Central memory CD8-positive, alpha-beta T cell (primary cell): ENCODE measurements at regions not wholly inside any gene's neighbourhood (a gene's known extent, or its start where the extent isn't known, plus 50 kb on each side); places are given as distances from the start of the nearest gene placed in this dataset.

Source experiments
- ATAC-seq: fragments of 150-1000 bp; cut with Tn5 transposase; replicated peaks from 2 replicates; pipeline ENCODE4 v1.10.0; 2022; ENCODE audit warnings: mild to moderate bottlenecking, moderate FRiP score, moderate number of reproducible peaks; ENCODE audit not compliant: poor library complexity, severe bottlenecking; ENCODE audit errors: extremely low read depth
- DNase-seq, 2 donors: peaks; one replicate each; pipeline ENCODE4 v3.0.0; 2021; ENCODE audit warnings: low spot score in 2 of 2
- H3K27ac Mint-ChIP-seq: one replicate; pipeline ENCODE4 v1.8.0; 2022; ENCODE audit warnings: low read depth, mild to moderate bottlenecking, moderate library complexity, mixed read lengths
- H3K27me3 Mint-ChIP-seq: one replicate; pipeline ENCODE4 v1.8.0; 2022; ENCODE audit warnings: mixed read lengths
- H3K36me3 Mint-ChIP-seq: one replicate; pipeline ENCODE4 v1.8.0; 2022; ENCODE audit warnings: mild to moderate bottlenecking, moderate library complexity, mixed read lengths; ENCODE audit not compliant: insufficient read depth
- H3K4me1 Mint-ChIP-seq: one replicate; pipeline ENCODE4 v1.8.0; 2022; ENCODE audit warnings: mixed read lengths
- H3K4me3 Mint-ChIP-seq: one replicate; pipeline ENCODE4 v1.8.0; 2022; ENCODE audit warnings: mild to moderate bottlenecking, moderate library complexity, mixed read lengths
- H3K9me3 Mint-ChIP-seq: one replicate; pipeline ENCODE4 v1.8.0; 2022; ENCODE audit warnings: mixed read lengths

GRCh38 chr11:112481893-112482292 lies 221.2 kb upstream of the PLET1 start:
- Mint-ChIP-seq H3K4me3 (no peak overlapping the region), H3K4me1 (no peaks in the 10 kb centered on the region), H3K27me3 (peaks cover 20% of the 10 kb centered on the region), H3K36me3 (no peaks in the 10 kb centered on the region), H3K9me3 (no peaks in the 10 kb centered on the region), H3K27ac (no peak overlapping the region)
- DNase-seq: no peak
- no peak for ATAC-seq

GRCh38 chr11:112485280-112485679 lies 224.6 kb upstream of the PLET1 start:
- Mint-ChIP-seq H3K4me1 (no peaks in the 10 kb centered on the region), H3K4me3 (no peak overlapping the region), H3K27ac (no peak overlapping the region), H3K36me3 (no peaks in the 10 kb centered on the region), H3K27me3 (peaks cover 44% of the 10 kb centered on the region), H3K9me3 (no peaks in the 10 kb centered on the region)
- DNase-seq (no peak), ATAC-seq (no peak)

- DNase-seq (no peak), ATAC-seq (no peak)
- Mint-ChIP-seq H3K27me3 (peaks cover 34% of the 10 kb centered on the region), H3K36me3 (no peaks in the 10 kb centered on the region), H3K4me3 (no peak overlapping the region), H3K27ac (no peak overlapping the region), H3K4me1 (no peaks in the 10 kb centered on the region), H3K9me3 (no peaks in the 10 kb centered on the region)
These were observed 237.2 kb upstream of the PLET1 start for GRCh38 chr11:112497826-112498225.

- ATAC-seq (no peak), DNase-seq (no peak)
- Mint-ChIP-seq H3K4me3 (no peak overlapping the region), H3K9me3 (no peaks in the 10 kb centered on the region), H3K36me3 (no peaks in the 10 kb centered on the region), H3K4me1 (no peaks in the 10 kb centered on the region), H3K27ac (no peak overlapping the region), H3K27me3 (peaks cover 43% of the 10 kb centered on the region)
These were observed 238.0 kb upstream of the PLET1 start for GRCh38 chr11:112498701-112499100.

- DNase-seq (no peak), ATAC-seq (no peak)
- Mint-ChIP-seq H3K4me3 (no peak overlapping the region), H3K4me1 (no peaks in the 10 kb centered on the region), H3K27me3 (peaks cover 49% of the 10 kb centered on the region), H3K9me3 (no peaks in the 10 kb centered on the region), H3K36me3 (no peaks in the 10 kb centered on the region), H3K27ac (no peak overlapping the region)
These were observed 238.7 kb upstream of the PLET1 start for GRCh38 chr11:112499153-112499880.

GRCh38 chr11:112499881-112500204 lies 239.2 kb upstream of the PLET1 start:
- Mint-ChIP-seq H3K4me3 (no peak overlapping the region), H3K27me3 (peaks cover 49% of the 10 kb centered on the region), H3K36me3 (no peaks in the 10 kb centered on the region), H3K4me1 (no peaks in the 10 kb centered on the region), H3K9me3 (no peaks in the 10 kb centered on the region), H3K27ac (no peak overlapping the region)
- ATAC-seq (no peak), DNase-seq (no peak)

- H3K9me3 Mint-ChIP-seq: no peaks in the 10 kb centered on the region
- no peaks in the 10 kb centered on the region for H3K36me3 Mint-ChIP-seq
- H3K27me3 Mint-ChIP-seq: peaks cover 76% of the 10 kb centered on the region
- no peak overlapping the region for H3K4me3 Mint-ChIP-seq
- no peaks in the 10 kb centered on the region for H3K4me1 Mint-ChIP-seq
- ATAC-seq: no peak
- DNase-seq: no peak
- no peak overlapping the region for H3K27ac Mint-ChIP-seq
These were observed 242.8 kb upstream of the PLET1 start for GRCh38 chr11:112503410-112503809.

- ATAC-seq (no peak), DNase-seq (no peak)
- H3K4me1 Mint-ChIP-seq: no peaks in the 10 kb centered on the region
- peaks cover 75% of the 10 kb centered on the region for H3K27me3 Mint-ChIP-seq
- no peaks in the 10 kb centered on the region for H3K9me3 Mint-ChIP-seq
- no peak overlapping the region for H3K27ac Mint-ChIP-seq
- no peak overlapping the region for H3K4me3 Mint-ChIP-seq
- H3K36me3 Mint-ChIP-seq: no peaks in the 10 kb centered on the region
These were observed 243.4 kb upstream of the PLET1 start for GRCh38 chr11:112504056-112504455.

GRCh38 chr11:112506852-112507251 lies 246.2 kb upstream of the PLET1 start:
- Mint-ChIP-seq H3K9me3 (no peaks in the 10 kb centered on the region), H3K4me3 (no peak overlapping the region), H3K27ac (no peak overlapping the region), H3K27me3 (peaks cover 67% of the 10 kb centered on the region), H3K4me1 (no peaks in the 10 kb centered on the region), H3K36me3 (no peaks in the 10 kb centered on the region)
- ATAC-seq (no peak), DNase-seq (no peak)

GRCh38 chr11:112507281-112507680 lies 246.6 kb upstream of the PLET1 start:
- Mint-ChIP-seq H3K27ac (no peak overlapping the region), H3K36me3 (no peaks in the 10 kb centered on the region), H3K27me3 (peaks cover 64% of the 10 kb centered on the region), H3K4me3 (no peak overlapping the region), H3K4me1 (no peaks in the 10 kb centered on the region), H3K9me3 (no peaks in the 10 kb centered on the region)
- ATAC-seq (no peak), DNase-seq (no peak)

GRCh38 chr11:112508750-112509149 lies 248.1 kb upstream of the PLET1 start:
- H3K27me3 Mint-ChIP-seq: peaks cover 63% of the 10 kb centered on the region
- H3K36me3 Mint-ChIP-seq: no peaks in the 10 kb centered on the region

GRCh38 chr11:112509300-112509699 lies 248.6 kb upstream of the PLET1 start:
- no peak overlapping the region for H3K4me3 Mint-ChIP-seq
- DNase-seq (no peak), ATAC-seq (no peak)
- peaks cover 57% of the 10 kb centered on the region for H3K27me3 Mint-ChIP-seq
- no peak overlapping the region for H3K27ac Mint-ChIP-seq
- H3K4me1 Mint-ChIP-seq: no peaks in the 10 kb centered on the region
- no peaks in the 10 kb centered on the region for H3K9me3 Mint-ChIP-seq
- H3K36me3 Mint-ChIP-seq: no peaks in the 10 kb centered on the region

More at GRCh38 chr11:112508750-112509149, 248.1 kb upstream of the PLET1 start:
- ATAC-seq: no peak
- DNase-seq: no peak
- H3K9me3 Mint-ChIP-seq: no peaks in the 10 kb centered on the region
- no peak overlapping the region for H3K27ac Mint-ChIP-seq
- no peak overlapping the region for H3K4me3 Mint-ChIP-seq
- no peaks in the 10 kb centered on the region for H3K4me1 Mint-ChIP-seq

GRCh38 chr11:112511271-112511670 lies 250.6 kb upstream of the PLET1 start:
- no peak for DNase-seq
- Mint-ChIP-seq H3K4me1 (no peaks in the 10 kb centered on the region), H3K36me3 (no peaks in the 10 kb centered on the region), H3K27me3 (peaks cover 52% of the 10 kb centered on the region), H3K27ac (no peak overlapping the region), H3K4me3 (no peak overlapping the region), H3K9me3 (no peaks in the 10 kb centered on the region)
- ATAC-seq: no peak
